ENCODE measurements at regions not wholly inside any gene's neighbourhood (a gene's known extent, or its start where the extent isn't known, plus 50 kb on each side); places are given as distances from the start of the nearest gene placed in this dataset.

- Histone ChIP-seq H3K36me3 (ENCODE audit: control insufficient read depth in 4 of 4, insufficient read depth in 4 of 4, low read length in 4 of 4) (no peaks in the 10 kb centered on the region), H3K9me3 (ENCODE audit: control insufficient read depth in 4 of 4, insufficient read depth in 3 of 4, low read length in 3 of 4) (peaks cover 0 to 2% (median 0%) of the 10 kb centered on the region in 4 donors), H3K27me3 (ENCODE audit: control insufficient read depth in 3 of 3, insufficient read depth in 3 of 3, low read length in 2 of 3) (no peaks in the 10 kb centered on the region), H3K9ac (ENCODE audit: insufficient read depth in 1 of 2, low read length in 2 of 2) (no peak overlapping the region), H3K27ac (ENCODE audit: low read depth in 1 of 2, low read length in 1 of 2) (no peak overlapping the region), H3K4me3 (no peak overlapping the region), H3K4me1 (ENCODE audit: control insufficient read depth in 5 of 5, insufficient read depth in 5 of 5, low read length in 5 of 5) (peaks cover 0 to 2% (median 0%) of the 10 kb centered on the region in 5 donors)
- 58 to 90% methylated on average over 3 of the region's 3 CpGs for WGBS, 2 donors
- no peak for DNase-seq
- no peak for TF ChIP-seq CTCF (IDR thresholded peaks at IDR 0.05; ENCODE audit: control extremely low read depth, extremely low read depth)
- no peak for ATAC-seq (ENCODE audit: insufficient read depth, low FRiP score)
Measured at GRCh38 chr15:31788104-31788503, 242.2 kb upstream of the CHRNA7 start.

GRCh38 chr15:31792611-31793199 is 237.6 kb upstream of the CHRNA7 start:
- DNase-seq (no peak), ATAC-seq (ENCODE audit: insufficient read depth, low FRiP score) (no peak)
- Histone ChIP-seq H3K4me3 (no peak overlapping the region), H3K36me3 (ENCODE audit: control insufficient read depth in 4 of 4, insufficient read depth in 4 of 4, low read length in 4 of 4) (no peaks in the 10 kb centered on the region), H3K27me3 (ENCODE audit: control insufficient read depth in 3 of 3, insufficient read depth in 3 of 3, low read length in 2 of 3) (no peaks in the 10 kb centered on the region), H3K4me1 (ENCODE audit: control insufficient read depth in 5 of 5, insufficient read depth in 5 of 5, low read length in 5 of 5) (peaks cover 0 to 2% (median 0%) of the 10 kb centered on the region in 5 donors), H3K9me3 (ENCODE audit: control insufficient read depth in 4 of 4, insufficient read depth in 3 of 4, low read length in 3 of 4) (peaks cover 0 to 2% (median 0%) of the 10 kb centered on the region in 4 donors), H3K9ac (ENCODE audit: insufficient read depth in 1 of 2, low read length in 2 of 2) (no peak overlapping the region), H3K27ac (ENCODE audit: low read depth in 1 of 2, low read length in 1 of 2) (no peak overlapping the region)
- 69 to 81% methylated on average over 9 of the region's 9 CpGs for WGBS, 2 donors
- no peak for TF ChIP-seq CTCF (IDR thresholded peaks at IDR 0.05; ENCODE audit: control extremely low read depth, extremely low read depth)

GRCh38 chr15:31799319-31799714 is 231.0 kb upstream of the CHRNA7 start:
- no peak overlapping the region for H3K4me3 ChIP-seq
- H3K27ac ChIP-seq (ENCODE audit: low read depth in 1 of 2, low read length in 1 of 2): no peak overlapping the region
- DNase-seq: no peak
- no peaks in the 10 kb centered on the region for H3K27me3 ChIP-seq (ENCODE audit: control insufficient read depth in 3 of 3, insufficient read depth in 3 of 3, low read length in 2 of 3)
- no peaks in the 10 kb centered on the region for H3K9me3 ChIP-seq (ENCODE audit: control insufficient read depth in 4 of 4, insufficient read depth in 3 of 4, low read length in 3 of 4)
- 77 to 83% methylated on average over 1 of the region's 1 CpG for WGBS, 2 donors
- no peaks in the 10 kb centered on the region for H3K36me3 ChIP-seq (ENCODE audit: control insufficient read depth in 4 of 4, insufficient read depth in 4 of 4, low read length in 4 of 4)
- H3K9ac ChIP-seq (ENCODE audit: insufficient read depth in 1 of 2, low read length in 2 of 2): no peak overlapping the region
- ATAC-seq (ENCODE audit: insufficient read depth, low FRiP score): no peak
- peaks cover 0 to 2% (median 0%) of the 10 kb centered on the region in 5 donors for H3K4me1 ChIP-seq (ENCODE audit: control insufficient read depth in 5 of 5, insufficient read depth in 5 of 5, low read length in 5 of 5)
- TF ChIP-seq CTCF (IDR thresholded peaks at IDR 0.05; ENCODE audit: control extremely low read depth, extremely low read depth): no peak

All from lung (tissue), 11 donors.